PC-3 (cell line): ENCODE measurements at regions not wholly inside any gene's neighbourhood (a gene's known extent, or its start where the extent isn't known, plus 50 kb on each side); places are given as distances from the start of the nearest gene placed in this dataset.

Source experiments
- EZH2 ChIP-seq: fragments of 300-600 bp; sonication (generic); IDR thresholded peaks from one replicate; pipeline ENCODE4 v1.6.1; 2017; ENCODE audit warnings: antibody characterized with exemption, mild to moderate bottlenecking, low read length; ENCODE audit not compliant: unreplicated experiment
- TF ChIP-seq, protein P1 (sequence below): fragments of 300-600 bp; sonication (generic); conservative IDR thresholded peaks from 2 replicates; pipeline ENCODE4 v1.5.1; 2017; ENCODE audit warnings: antibody characterized with exemption, low read depth, mild to moderate bottlenecking, low read length

DNA sequence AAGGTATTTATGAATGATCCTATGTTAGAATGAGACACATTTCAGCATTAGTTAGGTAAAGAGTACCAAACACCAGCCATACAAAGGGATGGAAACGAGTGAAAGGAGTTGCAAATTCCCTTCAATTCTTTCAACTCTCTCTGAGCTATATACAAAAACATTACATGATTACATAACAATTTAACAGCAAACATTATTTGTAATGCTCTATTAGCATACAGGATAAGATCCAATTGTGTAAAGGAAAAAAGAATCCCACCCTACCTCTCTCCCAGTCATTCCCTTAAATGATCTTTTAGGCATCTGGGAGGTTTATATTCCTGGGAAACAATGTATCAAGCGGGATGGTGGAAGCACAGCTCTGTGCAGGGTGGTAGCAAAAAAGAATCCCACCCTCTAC is 117.9 kb downstream of the RHOU start:
- TF ChIP-seq, protein P1, sequence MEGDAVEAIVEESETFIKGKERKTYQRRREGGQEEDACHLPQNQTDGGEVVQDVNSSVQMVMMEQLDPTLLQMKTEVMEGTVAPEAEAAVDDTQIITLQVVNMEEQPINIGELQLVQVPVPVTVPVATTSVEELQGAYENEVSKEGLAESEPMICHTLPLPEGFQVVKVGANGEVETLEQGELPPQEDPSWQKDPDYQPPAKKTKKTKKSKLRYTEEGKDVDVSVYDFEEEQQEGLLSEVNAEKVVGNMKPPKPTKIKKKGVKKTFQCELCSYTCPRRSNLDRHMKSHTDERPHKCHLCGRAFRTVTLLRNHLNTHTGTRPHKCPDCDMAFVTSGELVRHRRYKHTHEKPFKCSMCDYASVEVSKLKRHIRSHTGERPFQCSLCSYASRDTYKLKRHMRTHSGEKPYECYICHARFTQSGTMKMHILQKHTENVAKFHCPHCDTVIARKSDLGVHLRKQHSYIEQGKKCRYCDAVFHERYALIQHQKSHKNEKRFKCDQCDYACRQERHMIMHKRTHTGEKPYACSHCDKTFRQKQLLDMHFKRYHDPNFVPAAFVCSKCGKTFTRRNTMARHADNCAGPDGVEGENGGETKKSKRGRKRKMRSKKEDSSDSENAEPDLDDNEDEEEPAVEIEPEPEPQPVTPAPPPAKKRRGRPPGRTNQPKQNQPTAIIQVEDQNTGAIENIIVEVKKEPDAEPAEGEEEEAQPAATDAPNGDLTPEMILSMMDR: no peak
- no peak for TF ChIP-seq EZH2
